HG03520 (cell line): ENCODE measurements at regions not wholly inside any gene's neighbourhood (a gene's known extent, or its start where the extent isn't known, plus 50 kb on each side); places are given as distances from the start of the nearest gene placed in this dataset.

Source experiments
- ATAC-seq: cut with Tn5 transposase; IDR thresholded peaks from one replicate; pipeline ENCODE4 v1.9.1; 2021; ENCODE audit warnings: mild to moderate bottlenecking, moderate library complexity; ENCODE audit not compliant: unreplicated experiment

DNA sequence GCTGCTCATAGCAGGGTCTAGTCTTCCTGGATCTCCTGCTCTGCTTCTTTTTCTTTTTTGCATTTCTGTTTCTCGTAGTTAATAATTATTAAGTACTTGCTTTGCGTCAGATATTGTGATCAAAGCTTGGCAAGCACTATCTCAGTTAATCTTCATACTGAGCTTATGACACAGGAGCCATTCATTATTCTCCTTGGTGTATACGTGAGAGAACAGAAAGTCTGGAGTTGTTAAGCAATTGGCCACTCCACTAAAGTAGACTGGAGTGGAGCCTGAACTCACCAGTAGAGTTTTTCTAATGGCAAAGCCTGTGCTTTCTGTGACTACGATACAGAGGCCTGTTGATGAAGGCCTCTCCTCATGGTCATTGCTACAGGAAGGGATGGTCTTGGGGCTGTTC lies 285.9 kb downstream of the RFC3 start:
- ATAC-seq: no peak

DNA sequence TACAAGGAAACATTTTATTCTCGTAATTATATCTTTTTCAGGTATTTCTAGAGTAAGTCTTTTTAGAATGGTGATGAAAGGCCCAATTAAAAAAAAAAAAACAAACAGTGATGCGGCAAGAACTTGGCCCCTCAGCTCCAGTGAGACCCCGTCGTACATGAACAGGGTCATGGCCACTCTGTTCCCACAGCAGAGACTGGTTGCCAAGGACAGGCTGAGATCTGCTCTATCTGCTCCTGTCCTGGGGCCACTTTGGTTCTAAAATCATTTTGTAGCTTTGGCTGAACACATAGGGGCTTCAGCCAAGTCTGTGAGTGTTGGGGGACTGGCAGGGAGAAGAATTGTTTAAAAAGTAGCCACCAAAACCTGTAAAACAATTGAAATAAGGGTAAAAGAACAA lies 286.9 kb downstream of the RFC3 start:
- no peak for ATAC-seq

DNA sequence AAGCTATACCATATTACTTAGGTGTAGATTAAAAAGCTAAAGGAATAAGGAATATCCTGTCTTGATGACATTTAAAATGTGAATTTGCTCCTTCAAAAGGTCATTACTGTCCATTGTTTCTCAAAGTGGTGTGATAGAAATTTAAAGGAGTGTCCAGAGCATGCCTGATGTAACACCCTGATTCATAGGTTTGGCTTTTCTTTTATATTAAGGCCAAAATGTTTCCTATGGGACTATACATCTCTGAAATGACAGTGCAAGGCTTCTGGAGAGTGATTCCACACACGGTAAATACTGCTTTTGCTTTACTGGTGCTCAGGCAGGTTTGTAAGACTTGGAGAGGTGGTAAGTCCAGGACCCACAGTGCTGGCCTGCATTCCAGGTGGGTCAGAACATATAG lies 289.9 kb downstream of the RFC3 start:
- no peak for ATAC-seq

DNA sequence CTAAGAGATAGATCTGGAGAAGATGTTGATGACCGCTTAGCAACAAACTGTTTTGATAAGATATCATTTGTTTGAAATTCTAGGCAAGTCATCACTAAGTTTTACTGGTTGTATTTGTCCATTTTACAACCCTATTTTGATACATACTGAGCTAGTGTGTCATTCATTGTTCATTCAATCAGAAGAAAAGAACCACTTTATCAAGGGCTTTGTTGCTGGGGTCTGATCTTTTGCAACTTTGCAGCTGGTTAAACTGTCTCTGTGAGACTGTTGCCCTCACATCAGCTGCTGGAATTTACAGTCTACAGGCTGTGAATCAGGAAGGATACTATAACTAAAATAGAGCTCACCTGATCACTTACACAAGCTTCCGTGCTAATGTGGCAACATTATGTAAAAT lies 290.5 kb downstream of the RFC3 start:
- ATAC-seq: no peak

DNA sequence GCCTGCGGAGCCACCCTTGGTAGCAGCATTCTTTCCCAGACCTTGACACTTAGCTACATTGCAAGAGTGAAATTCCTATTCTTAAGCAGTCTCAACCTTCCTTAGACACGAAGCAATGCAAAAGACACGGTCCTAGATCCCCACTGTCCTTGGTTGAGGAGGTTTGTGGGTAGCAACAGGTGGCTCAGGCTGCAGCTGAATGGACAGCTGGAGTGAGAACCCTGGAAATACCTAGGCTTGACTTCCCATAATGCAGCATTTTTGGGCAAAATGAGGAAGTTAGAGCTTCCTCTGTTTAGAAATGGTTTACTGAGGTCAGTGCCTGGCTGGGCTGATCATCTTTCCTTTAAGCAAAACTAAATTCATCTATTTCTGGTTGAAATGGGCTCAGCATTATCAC lies 296.6 kb downstream of the RFC3 start:
- ATAC-seq: no peak

DNA sequence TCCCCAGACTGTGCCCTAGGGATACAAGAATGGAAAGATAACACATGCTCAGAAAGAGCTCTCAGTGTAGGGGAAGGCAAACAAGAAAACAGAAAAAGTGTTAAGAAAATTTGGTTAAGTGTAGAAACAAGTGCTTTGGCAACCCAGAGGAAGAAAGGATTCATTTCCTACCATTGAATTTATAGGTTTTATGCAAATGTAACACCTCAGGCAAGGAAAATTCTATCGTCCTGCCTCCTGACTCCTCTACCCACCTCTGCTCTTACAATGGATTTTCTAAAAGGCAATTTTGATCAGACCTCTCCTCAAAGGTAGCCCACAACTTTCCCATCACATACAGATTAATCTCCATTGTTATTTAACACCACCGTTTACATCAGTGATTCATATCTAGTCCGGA lies 298.7 kb downstream of the RFC3 start:
- no peak for ATAC-seq

DNA sequence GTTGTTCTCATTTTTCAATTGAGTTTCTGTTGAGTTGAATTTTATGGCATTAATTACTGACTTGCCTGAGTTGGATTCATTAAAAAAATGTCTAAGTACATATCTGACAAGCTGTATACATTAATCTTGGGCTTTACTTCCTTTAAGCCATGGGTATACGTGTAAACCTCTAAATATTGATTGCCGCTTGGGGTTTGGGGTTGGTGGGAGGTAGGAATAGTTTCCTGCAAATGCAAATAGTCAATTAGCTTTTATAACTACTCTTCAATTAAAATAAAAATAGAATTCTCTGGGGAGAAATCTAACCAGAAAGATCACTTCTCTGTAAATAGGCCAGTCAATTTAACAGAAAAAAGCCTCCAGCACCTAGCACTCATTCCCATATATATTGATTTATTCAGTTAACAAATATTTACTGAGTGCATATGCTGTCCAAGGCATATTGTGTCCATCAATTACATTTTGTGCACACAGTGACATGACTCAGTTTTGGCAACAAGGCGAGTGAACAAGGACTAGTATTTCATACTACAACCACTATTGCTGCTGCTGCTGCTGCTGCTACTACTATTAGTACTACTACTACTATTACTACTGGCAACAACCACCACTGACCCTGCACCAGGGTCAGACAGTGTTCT lies 306.8 kb downstream of the RFC3 start:
- ATAC-seq: no peak

DNA sequence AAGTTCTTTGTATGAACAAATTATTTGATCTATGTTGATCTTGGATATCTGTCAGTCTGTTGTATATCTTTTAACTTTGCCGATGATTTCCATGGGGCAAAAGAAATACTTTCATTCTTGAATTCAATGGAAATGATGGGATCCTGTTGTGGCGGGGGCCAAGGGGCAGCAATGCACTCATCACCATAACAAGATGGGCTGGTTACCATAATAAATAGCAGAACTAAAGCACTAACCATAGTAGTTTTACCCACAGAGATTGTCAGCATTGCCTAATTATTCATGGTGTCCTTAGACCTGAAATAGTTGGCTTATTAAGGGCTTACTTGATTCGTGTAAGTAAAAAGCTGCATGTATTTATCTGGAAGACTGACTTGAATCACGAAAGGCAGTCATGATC lies 309.6 kb downstream of the RFC3 start:
- no peak for ATAC-seq

DNA sequence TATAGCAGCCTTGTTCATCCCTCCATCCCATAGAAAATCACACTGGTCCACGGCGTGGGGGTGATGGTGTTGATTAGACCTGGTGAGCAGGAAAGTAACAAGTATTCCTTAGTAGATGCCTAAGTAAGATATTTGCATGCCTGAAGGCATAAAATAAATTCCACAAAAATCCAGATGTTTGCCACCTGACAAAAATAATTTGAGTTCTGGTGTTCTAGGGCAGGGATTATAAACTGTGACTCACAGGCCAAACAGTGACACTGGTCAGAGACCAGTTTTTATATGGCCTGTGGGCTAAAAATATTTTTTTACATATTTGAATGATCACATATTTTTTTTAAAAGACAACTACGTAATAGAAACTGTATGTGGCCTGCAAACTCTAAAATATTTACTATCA lies 310.7 kb downstream of the RFC3 start:
- no peak for ATAC-seq

DNA sequence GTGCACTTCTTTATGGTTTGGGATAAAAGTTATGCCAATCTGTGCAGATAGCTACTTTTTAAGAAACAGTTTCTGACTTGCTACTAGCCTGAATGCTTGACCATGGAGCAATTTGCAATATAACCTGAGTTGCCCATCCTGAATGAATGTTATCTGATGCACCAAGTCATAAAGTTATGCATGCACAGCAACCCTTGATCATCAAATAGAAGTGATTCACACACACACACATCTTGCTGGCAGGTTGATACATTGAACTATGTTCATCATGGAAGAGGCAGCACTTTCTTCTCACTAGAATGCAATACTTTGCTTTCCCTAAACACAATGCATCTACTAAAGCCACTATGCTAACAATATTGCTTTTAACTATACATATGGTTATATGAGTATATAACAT lies 311.5 kb downstream of the RFC3 start:
- no peak for ATAC-seq

DNA sequence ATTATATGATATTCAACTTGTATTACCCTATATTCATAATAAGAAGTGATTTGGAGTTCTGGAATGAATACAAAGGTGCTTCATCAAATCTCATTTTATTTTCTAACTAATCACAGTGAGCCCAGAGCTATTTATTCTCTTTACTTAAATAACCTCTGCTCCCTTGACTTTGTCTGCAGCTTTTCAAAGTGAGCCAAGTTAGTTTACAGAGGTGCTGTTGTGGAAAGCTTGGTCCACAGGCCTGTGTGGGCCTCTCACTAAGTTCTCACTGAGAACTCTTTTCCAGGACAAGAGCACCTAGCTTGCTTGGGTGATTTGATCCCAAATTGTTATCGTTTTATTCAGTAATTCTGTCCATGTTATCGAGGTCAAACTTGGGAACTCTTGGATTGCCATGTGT lies 319.3 kb downstream of the RFC3 start:
- ATAC-seq: no peak

DNA sequence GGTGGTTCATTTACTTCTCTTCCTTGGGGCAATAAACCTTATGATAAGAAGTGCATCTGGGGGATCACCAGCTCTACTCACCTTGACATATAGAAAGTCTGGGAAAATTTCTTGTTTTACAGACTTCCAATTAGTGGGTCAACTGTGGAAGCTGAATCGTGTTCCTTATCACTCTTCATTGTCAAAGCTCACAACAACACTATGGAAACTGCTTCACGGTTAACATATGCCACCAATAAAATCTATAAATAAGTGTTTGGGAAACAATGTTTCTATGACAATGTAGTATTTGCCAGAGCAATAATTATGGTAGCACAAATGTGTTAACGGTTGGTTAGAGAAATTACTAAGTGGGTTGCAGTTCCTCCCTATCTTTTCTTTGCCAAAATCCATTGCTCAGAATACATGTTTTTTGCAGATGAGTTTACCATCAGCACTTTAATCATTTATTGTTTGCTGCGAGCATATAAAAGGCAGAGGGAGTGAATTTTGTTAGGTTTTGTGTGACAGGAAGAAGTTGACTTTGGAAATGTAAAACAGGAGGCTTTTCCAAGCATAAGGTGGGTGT lies 321.8 kb downstream of the RFC3 start:
- ATAC-seq: no peak

DNA sequence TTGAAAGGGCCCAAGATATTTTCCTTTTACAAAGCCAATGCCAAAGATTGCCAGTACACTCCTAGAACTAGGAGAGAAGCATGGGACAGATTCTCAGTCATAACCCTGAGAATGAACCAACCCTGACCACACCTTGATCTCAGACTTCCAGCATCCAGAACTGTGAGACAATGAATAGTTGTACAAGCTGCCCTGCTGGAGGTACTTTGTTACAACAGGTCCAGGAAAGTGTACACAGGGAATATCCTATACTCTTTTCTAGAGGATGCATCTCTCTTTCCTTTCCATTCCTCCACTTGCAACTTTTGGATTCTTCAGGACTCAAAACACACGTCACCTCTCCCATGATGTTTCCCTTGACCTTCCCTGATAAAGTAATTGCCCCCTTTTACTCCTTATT lies 325.7 kb downstream of the RFC3 start:
- ATAC-seq: no peak

DNA sequence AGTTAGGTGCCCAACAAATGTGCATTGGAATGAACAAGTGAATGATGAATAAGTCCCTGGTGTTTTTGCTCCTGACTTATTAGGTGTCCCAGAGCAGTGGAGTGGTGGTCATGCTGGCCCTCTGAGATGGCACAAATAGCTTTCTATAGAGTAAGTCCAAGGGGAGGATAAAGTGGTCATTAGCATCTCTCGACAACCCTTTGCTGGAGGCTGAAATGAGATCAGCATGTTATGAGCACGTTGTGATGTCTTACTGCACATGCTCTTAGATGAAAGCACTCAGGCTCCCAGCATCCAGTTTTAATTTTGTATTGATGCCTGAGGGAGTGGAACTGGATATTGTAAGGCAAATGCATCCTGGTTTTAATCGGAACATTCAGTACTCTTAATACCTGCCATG lies 326.2 kb downstream of the RFC3 start:
- no peak for ATAC-seq

DNA sequence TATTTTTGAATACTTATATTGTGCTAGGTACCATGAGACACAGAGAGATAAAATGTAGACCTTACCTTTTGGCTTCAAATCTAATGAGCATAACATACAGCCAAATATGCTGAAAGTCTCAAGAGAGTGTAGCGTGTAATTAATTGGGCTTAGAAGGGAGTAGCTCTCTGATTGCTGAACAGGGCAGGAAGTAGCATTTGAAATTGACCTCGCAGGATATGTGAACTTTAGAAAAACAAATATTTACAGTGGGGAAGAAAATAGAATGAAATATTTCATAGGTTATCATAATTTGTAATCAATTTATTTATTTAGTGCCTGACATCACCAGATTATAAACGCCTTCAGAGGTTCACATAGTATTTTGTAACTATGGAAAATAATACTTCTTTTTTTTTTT lies 327.1 kb downstream of the RFC3 start:
- ATAC-seq: no peak

DNA sequence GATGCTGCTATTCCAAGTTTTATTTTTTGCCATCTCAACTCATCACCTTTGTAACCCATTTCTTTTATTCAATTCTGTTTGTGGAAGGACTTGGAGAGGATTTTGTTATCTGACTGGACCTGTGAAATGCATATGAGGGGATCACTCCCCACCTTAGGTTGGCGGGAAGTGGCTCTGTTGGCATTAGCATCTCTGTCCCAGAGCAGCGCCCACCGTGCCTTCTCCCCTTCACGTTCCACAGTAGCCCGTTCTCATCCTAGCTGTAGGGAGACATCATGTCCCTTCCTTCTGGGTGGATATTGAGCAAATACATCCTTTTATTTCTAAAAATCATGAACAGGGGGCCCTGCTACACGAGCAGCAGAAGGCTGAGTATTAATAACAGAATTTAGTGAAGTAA lies 330.4 kb downstream of the RFC3 start:
- no peak for ATAC-seq

DNA sequence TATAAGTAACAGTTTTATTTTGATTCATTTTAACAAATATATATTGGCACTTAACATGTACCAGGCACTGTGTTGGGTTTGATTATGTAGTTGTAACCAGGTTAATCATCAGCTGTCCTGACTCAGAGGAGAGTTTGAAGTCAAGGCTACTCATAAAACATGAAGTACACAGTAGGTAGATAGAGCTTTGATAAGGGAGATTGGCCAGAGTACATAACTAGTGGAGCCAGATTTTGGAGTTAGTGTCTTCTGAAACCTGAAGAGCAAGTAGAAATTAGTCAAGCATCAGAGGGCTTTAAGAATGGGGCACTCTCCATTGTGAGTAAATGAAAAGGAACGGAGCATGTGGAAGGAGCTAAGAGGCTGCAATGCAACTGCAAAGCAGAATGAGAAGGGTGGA lies 333.9 kb downstream of the RFC3 start:
- no peak for ATAC-seq

DNA sequence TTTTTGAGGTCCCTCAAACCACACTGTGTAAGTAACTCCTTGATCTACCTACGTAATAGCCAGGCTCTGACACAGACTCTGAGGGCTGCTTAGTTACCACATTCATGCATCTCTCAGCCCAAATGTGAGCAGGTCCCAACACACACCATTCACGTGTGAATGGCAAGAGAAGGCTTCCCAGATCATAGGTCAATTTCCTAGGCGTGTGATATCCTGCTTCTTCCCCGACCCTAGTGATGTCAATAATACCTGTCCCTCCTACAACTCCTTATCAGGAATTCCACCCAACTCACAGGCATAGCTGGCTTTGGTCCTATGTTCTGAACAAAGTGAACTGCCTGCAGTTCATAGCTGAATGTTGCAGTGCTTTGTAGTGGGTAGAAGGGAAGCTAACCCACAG lies 334.5 kb downstream of the RFC3 start:
- ATAC-seq: no peak

DNA sequence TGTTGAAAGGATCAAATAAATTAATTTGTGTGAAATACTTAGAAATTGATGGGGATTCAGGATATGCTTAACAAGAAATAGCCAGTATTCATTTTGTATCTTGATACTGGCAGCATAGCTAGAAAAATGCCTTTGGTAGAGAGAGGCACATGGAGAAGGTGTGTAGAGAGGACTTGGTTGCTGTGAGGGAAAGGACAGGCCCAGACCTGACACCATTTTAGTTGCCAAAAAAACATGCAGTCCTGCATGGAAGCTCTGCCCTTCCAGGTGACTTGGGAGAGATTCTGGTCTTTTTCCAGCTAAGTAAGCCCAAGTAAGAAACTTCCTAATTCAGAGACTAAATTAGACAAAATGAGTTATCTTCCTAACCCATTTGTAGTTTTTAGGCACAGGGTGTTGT lies 335.0 kb downstream of the RFC3 start:
- no peak for ATAC-seq

DNA sequence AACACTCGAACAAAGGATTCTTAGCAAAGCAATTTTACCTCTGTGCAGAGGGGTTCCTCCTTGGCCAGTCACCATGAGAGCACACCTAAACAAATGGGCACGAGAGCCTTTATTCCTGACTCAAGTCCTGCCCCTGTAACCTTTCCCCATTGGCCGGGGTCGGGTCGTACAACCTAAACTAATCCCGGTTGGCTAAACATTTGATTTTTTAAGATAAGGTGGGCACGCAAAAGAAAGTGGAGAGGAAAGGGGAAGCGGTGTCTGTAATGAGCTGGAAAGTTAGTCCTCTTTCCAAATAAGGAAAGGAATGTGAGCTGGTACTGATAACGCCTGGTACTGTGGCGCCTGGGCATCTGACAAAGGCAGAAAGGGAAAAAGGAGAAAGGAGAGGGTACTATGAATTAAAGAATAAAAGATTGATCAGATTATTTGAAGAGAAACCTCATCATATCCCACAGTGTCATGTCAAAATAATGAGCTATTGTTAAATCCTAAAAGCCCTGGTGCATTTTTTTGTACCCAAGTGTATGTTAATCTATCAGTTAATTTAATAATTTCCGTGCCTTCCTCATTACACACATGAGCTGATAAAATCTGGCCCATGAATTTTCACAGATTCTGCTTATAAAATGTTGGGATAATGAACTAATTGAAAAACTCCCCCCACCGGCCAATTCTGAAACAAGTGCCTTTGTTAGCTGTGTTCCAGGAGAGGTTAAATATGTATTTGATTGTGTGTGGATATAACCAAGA lies 335.7 kb downstream of the RFC3 start:
- no peak for ATAC-seq

DNA sequence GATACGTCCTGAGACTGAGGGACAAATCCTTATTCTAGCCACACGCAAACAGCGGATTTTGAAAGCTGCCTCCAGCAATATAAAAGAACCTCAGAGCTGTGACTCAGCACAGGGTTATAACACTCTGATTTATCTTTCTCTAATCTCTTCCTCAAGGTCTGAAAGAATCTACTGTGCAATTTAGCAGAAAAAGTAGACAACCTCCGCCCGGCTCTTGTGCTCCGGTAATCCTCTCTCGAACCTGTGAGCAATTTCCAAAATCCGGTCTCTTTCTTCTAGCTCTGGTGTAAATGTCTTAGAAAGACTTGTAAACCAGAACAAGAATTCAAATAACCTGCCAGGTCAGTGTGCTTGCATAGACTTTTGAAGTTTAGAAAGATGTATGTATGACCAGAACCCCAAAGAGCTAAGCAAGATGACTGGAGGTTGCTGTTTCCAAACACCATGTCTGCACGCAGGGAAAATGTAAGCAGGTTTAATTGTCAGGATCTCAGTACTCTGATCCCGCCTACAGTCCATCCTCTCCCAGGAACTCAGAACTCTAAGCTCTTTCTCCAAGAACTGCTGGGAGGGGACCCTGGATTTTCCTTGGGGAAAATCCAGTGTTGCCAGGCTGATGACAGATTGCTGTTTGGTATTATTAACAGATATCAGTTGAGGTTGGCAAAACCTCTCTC lies 338.1 kb downstream of the RFC3 start:
- ATAC-seq: no peak

DNA sequence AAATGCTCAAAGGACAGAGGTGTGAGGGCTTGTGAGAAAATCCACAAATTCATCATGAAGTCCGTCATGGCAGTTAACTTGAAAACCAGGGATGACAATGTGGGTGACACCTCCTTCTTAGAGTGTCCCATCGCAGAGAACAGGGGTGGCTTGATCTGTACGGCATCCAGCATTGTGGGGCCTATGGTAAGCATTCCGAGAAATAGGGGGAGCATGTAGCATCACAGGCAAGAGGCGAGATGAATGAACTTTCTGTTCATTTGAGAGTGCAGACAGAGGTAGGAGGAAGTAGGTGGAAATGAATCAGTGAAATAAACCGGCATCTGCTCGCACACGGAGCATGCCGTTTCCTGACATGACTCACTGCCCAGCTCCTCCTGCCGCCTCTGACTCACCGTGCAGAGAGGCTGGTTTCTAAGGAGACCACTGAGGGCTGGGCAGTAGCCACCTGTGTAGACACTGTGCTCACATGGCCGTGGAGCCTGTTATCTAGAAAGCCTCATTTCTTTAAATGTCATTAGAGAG lies 339.0 kb downstream of the RFC3 start:
- ATAC-seq: peak; percentile 100
